IPS DF 6.9 (cell line): ENCODE measurements at regions not wholly inside any gene's neighbourhood (a gene's known extent, or its start where the extent isn't known, plus 50 kb on each side); places are given as distances from the start of the nearest gene placed in this dataset.
A peak's percentile ranks its signal among the peaks of the same experiment; 100 is the strongest.

ENCODE experiments used
- DNase-seq: peaks from one replicate; pipeline ENCODE4 v3.0.0-alpha.2; 2013; ENCODE audit warnings: low read depth, low spot score
- H3K27ac ChIP-seq: one replicate; pipeline ENCODE4 v1.5.1; 2013; ENCODE audit warnings: low read length, control low read depth
- H3K27me3 ChIP-seq: 2 replicates; pipeline ENCODE4 v1.6.1; 2013; ENCODE audit warnings: mild to moderate bottlenecking, low read length; ENCODE audit not compliant: control insufficient read depth, insufficient read depth
- H3K36me3 ChIP-seq: 2 replicates; pipeline ENCODE4 v1.6.1; 2013; ENCODE audit warnings: low read length; ENCODE audit not compliant: control insufficient read depth, insufficient read depth
- H3K4me1 ChIP-seq: 2 replicates; pipeline ENCODE4 v1.6.1; 2013; ENCODE audit warnings: low read length; ENCODE audit not compliant: control insufficient read depth, insufficient read depth
- H3K4me3 ChIP-seq: 2 replicates; pipeline ENCODE4 v1.5.1; 2013; ENCODE audit warnings: mild to moderate bottlenecking, low read length
- H3K9me3 ChIP-seq: 2 replicates; pipeline ENCODE4 v1.6.1; 2013; ENCODE audit warnings: low read length, inconsistent platforms; ENCODE audit not compliant: control insufficient read depth, insufficient read depth
- WGBS: extraction: QIAGEN DNeasy Blood & Tissue Kit; methylation state at CpG from one replicate; pipeline ENCODE4 v1.1.7; 2013; ENCODE audit warnings: mixed read lengths, missing lambda C conversion rate; ENCODE audit not compliant: insufficient read length, insufficient coverage; 5-methylcytosine and 5-hydroxymethylcytosine counted together

- H3K9me3 ChIP-seq, result no peaks in the 10 kb centered on the region
- H3K4me3 ChIP-seq, result no peak overlapping the region
- WGBS, result no CpG with 5 or more reads among the region's 4 CpGs
- H3K36me3 ChIP-seq, result no peaks in the 10 kb centered on the region
- no peak for DNase-seq
- H3K27me3 ChIP-seq, result no peaks in the 10 kb centered on the region
- no peak overlapping the region for H3K27ac ChIP-seq
- peaks cover 2% of the 10 kb centered on the region; the same call in 1 of the 2 replicates for H3K4me1 ChIP-seq
These were observed 366.4 kb downstream of the KLF12 start for GRCh38 chr13:73767747-73768315.

- no peak overlapping the region for H3K4me3 ChIP-seq
- peaks cover 2% of the 10 kb centered on the region; the same call in 1 of the 2 replicates for H3K4me1 ChIP-seq
- H3K36me3 ChIP-seq, result no peaks in the 10 kb centered on the region
- no peaks in the 10 kb centered on the region for H3K9me3 ChIP-seq
- no CpG with 5 or more reads among the region's 3 CpGs for WGBS
- H3K27ac ChIP-seq, result no peak overlapping the region
- no peaks in the 10 kb centered on the region for H3K27me3 ChIP-seq
- no peak for DNase-seq
These were observed 366.9 kb downstream of the KLF12 start for GRCh38 chr13:73767191-73767741.

- WGBS, result no CpG with 5 or more reads among the region's 12 CpGs
- no peak for DNase-seq
- Histone ChIP-seq H3K36me3 (no peaks in the 10 kb centered on the region), H3K4me1 (peaks cover 2% of the 10 kb centered on the region; the same call in 1 of the 2 replicates), H3K27me3 (no peaks in the 10 kb centered on the region), H3K9me3 (no peaks in the 10 kb centered on the region), H3K4me3 (no peak overlapping the region), H3K27ac (no peak overlapping the region)
These were observed 368.4 kb downstream of the KLF12 start for GRCh38 chr13:73765651-73766384.

GRCh38 chr13:73759434-73759833 lies 374.8 kb downstream of the KLF12 start:
- no peaks in the 10 kb centered on the region for H3K9me3 ChIP-seq
- no CpG with 5 or more reads among the region's 5 CpGs for WGBS
- DNase-seq, result no peak

GRCh38 chr13:73757481-73758233 lies 376.5 kb downstream of the KLF12 start:
- no CpG with 5 or more reads among the region's 2 CpGs for WGBS
- no peak for DNase-seq

More at GRCh38 chr13:73759434-73759833, 374.8 kb downstream of the KLF12 start:
- Histone ChIP-seq H3K27me3 (no peaks in the 10 kb centered on the region), H3K4me1 (no peaks in the 10 kb centered on the region), H3K4me3 (no peak overlapping the region), H3K27ac (no peak overlapping the region), H3K36me3 (no peaks in the 10 kb centered on the region)

GRCh38 chr13:73754727-73755292 lies 379.4 kb downstream of the KLF12 start:
- H3K9me3 ChIP-seq, result no peaks in the 10 kb centered on the region
- no peaks in the 10 kb centered on the region for H3K4me1 ChIP-seq
- H3K4me3 ChIP-seq, result no peak overlapping the region
- no peaks in the 10 kb centered on the region for H3K36me3 ChIP-seq
- H3K27ac ChIP-seq, result no peak overlapping the region
- no peaks in the 10 kb centered on the region for H3K27me3 ChIP-seq
- no CpG with 5 or more reads among the region's 3 CpGs for WGBS
- peak; percentile 63 for DNase-seq

More at GRCh38 chr13:73757481-73758233, 376.5 kb downstream of the KLF12 start:
- no peaks in the 10 kb centered on the region for H3K36me3 ChIP-seq
- H3K27me3 ChIP-seq, result no peaks in the 10 kb centered on the region
- no peak overlapping the region for H3K4me3 ChIP-seq
- H3K27ac ChIP-seq, result no peak overlapping the region
- H3K4me1 ChIP-seq, result no peaks in the 10 kb centered on the region
- no peaks in the 10 kb centered on the region for H3K9me3 ChIP-seq

GRCh38 chr13:73754241-73754640 lies 380.0 kb downstream of the KLF12 start:
- no CpG with 5 or more reads among the region's 4 CpGs for WGBS
- Histone ChIP-seq H3K4me3 (no peak overlapping the region), H3K4me1 (no peaks in the 10 kb centered on the region), H3K9me3 (no peaks in the 10 kb centered on the region), H3K27me3 (no peaks in the 10 kb centered on the region), H3K36me3 (no peaks in the 10 kb centered on the region), H3K27ac (no peak overlapping the region)
- DNase-seq, result no peak

- Histone ChIP-seq H3K4me1 (no peaks in the 10 kb centered on the region), H3K4me3 (no peak overlapping the region), H3K27ac (no peak overlapping the region), H3K36me3 (no peaks in the 10 kb centered on the region), H3K27me3 (no peaks in the 10 kb centered on the region), H3K9me3 (no peaks in the 10 kb centered on the region)
- WGBS, result no CpG with 5 or more reads among the region's 3 CpGs
- DNase-seq, result no peak
These were observed 382.9 kb downstream of the KLF12 start for GRCh38 chr13:73751290-73751689.

GRCh38 chr13:73748404-73748803 lies 385.8 kb downstream of the KLF12 start:
- H3K9me3 ChIP-seq, result no peaks in the 10 kb centered on the region

GRCh38 chr13:73745190-73745589 lies 389.0 kb downstream of the KLF12 start:
- H3K27me3 ChIP-seq, result no peaks in the 10 kb centered on the region
- no peak overlapping the region for H3K4me3 ChIP-seq
- H3K27ac ChIP-seq, result no peak overlapping the region
- no peak for DNase-seq
- no CpG with 5 or more reads among the region's 2 CpGs for WGBS
- no peaks in the 10 kb centered on the region for H3K9me3 ChIP-seq
- H3K36me3 ChIP-seq, result no peaks in the 10 kb centered on the region
- no peaks in the 10 kb centered on the region for H3K4me1 ChIP-seq

More at GRCh38 chr13:73748404-73748803, 385.8 kb downstream of the KLF12 start:
- Histone ChIP-seq H3K36me3 (no peaks in the 10 kb centered on the region), H3K27ac (no peak overlapping the region), H3K4me3 (no peak overlapping the region), H3K27me3 (no peaks in the 10 kb centered on the region), H3K4me1 (no peaks in the 10 kb centered on the region)
- WGBS, result no CpG with 5 or more reads among the region's 1 CpG
- no peak for DNase-seq
